NCI-H82 treated with DMSO at 0.1 percent for 48 hours (cell line): ENCODE measurements at regions not wholly inside any gene's neighbourhood (a gene's known extent, or its start where the extent isn't known, plus 50 kb on each side); places are given as distances from the start of the nearest gene placed in this dataset.

Experiments used
- DNase-seq: peaks from one replicate; lab custom pipeline; 2025; ENCODE audit not compliant: unreplicated experiment; lab: John Stamatoyannopoulos, UW

- DNase-seq, result peak; percentile 58
These were observed 180.5 kb downstream of the TGFB2 start for GRCh38 chr1:218525451-218526197.

DNA sequence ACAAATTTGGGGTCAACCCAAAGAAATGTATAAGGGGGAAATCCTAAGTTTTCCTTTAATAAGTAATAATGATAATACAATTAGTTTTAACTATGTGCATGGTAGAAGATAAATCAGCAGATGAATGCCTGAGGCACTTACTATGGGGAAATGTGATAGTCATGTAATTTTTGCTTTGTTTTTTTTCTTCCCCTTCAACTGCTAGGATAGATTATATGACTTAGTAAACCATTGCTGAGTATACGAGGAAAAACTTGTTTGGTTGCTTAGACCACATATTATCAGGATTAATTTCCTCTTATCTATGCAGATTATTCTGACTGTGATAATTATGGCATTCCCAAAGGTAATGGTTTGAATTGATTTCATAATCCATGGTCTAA, 181.1 kb downstream of the TGFB2 start:
- DNase-seq, result no peak

DNA sequence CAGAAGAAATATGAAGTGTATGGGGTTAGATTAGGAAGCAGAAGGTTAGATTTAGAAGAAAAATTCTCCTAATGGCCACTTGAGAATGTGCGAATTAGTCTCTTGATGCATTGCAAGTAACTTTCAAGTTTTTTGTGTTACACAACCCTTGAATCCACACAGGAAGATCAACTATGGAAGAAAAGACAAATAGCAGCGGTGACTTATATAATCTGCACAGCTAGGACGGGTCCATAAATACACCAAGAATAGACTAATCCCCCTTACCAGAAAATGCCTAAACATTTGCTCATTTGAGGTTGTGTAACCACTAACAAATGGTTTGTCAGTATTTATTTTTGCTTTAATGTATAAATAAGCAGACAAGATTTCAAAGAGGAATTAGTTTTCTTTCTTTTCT, 182.6 kb downstream of the TGFB2 start:
- no peak for DNase-seq

GRCh38 chr1:218529646-218530300, 184.6 kb downstream of the TGFB2 start:
- DNase-seq, result peak; percentile 15

- DNase-seq, result no peak
These were observed 186.8 kb downstream of the TGFB2 start for GRCh38 chr1:218531936-218532335.

- no peak for DNase-seq
These were observed 191.3 kb downstream of the TGFB2 start for GRCh38 chr1:218536296-218536986.

GRCh38 chr1:218537122-218537913, 192.2 kb downstream of the TGFB2 start:
- no peak for DNase-seq

DNA sequence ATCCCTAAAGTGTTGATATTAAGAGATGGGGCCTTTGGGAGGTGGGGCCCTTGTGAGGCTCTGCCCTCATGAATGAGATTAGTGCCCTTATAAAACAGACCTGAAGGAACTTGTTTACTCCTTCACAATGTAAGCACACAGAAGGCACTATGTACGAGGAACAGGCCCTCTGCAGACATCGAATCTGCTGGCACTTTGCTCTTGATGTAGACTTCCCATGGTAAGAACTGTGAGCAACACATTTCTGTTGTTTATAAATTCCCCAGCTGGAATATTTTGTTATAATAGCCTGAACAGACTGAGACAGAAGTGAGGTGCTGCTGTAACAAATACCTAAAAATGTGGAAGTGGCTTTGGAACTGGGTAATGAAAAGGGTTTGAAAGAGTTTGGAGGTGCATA, 193.2 kb downstream of the TGFB2 start:
- DNase-seq, result no peak

DNA sequence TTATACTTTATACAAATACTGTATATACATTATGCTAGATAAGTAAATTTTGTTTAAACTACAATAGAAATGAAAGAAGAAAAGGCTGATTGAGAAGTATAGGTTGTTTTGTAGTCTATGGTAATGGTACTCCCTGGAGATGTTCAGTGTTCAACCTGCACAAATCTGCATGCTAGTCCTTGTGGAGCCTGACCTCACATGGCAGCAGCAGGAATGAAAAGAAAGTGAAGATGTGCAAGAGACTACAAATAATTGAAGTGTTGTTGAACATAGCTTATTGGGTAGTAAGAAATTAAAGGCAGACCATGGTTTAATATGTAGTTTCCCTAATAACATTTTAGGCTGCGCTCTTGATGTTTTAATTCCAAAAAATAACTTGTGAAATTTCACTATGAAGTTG, 201.2 kb downstream of the TGFB2 start:
- no peak for DNase-seq

- DNase-seq, result no peak
These were observed 203.0 kb downstream of the TGFB2 start for GRCh38 chr1:218547957-218548730.

DNA sequence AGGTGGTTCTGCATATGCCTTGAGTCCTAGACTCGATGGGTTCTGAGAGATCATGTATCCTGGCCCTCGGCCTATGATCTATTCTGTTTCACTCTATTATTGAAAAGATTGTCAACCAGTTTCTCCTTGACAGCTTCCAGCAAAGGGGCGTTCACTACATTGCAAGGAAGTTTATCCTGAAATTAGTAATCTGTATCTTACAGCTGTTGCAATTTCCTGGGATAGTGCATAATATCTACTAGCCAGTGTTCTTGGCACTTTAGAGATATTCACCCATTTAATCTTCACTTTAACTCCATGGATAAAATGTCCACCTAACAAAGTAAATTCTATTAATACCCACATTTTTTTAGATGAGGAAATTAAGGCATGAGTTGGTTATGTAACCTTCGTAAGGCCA, 203.6 kb downstream of the TGFB2 start:
- DNase-seq, result no peak

- no peak for DNase-seq
These were observed 208.1 kb downstream of the TGFB2 start for GRCh38 chr1:218553197-218553596.

- DNase-seq, result no peak
These were observed 210.9 kb downstream of the TGFB2 start for GRCh38 chr1:218556016-218556415.

DNA sequence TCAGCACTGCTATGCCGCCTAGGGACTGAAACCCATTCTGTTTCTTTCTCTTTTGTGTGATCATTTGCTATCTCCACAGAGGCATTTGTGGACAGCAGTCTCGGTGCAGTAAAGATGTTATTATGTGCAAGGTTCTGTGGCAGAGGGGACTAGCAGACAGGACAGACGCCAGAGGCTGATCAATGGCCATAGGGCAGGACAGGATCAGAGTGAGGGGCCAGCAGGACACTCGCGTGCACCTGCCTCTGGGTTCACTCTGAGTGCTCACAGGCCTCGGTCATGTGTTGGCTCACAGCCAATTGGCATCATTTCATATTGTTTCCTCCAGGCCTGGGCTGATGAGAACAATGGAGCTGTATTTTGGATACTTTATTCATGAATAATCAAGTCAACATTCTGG, 212.6 kb downstream of the TGFB2 start:
- DNase-seq, result no peak

DNA sequence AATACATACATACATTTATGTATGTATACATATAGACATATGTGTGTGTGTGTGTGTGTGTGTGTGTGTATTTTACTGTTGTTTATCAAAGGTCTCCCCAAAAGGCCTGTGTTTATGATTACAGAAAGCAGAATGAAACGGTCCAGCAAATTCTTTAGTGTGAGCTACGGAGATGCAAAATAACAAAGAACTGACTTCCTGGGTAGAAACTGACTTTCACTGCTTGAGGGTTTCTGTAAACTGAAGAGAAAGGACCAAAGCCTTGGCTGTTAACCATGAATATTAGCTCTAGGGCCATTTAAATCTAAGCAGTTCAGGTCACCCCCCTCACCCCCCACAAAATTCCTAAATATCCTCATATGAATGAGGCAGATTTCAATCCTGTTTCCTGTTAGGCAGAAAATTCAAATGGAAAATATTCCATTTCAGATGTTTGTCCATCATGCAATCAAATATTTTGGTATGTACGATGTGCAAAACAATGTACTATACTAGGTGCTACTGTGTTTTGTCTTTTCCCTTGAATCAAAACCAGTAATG, 213.2 kb downstream of the TGFB2 start:
- no peak for DNase-seq

GRCh38 chr1:218565377-218565776, 220.2 kb downstream of the TGFB2 start:
- no peak for DNase-seq

GRCh38 chr1:218568962-218569550, 223.9 kb downstream of the TGFB2 start:
- no peak for DNase-seq

- no peak for DNase-seq
These were observed 225.3 kb downstream of the TGFB2 start for GRCh38 chr1:218570456-218570855.

DNA sequence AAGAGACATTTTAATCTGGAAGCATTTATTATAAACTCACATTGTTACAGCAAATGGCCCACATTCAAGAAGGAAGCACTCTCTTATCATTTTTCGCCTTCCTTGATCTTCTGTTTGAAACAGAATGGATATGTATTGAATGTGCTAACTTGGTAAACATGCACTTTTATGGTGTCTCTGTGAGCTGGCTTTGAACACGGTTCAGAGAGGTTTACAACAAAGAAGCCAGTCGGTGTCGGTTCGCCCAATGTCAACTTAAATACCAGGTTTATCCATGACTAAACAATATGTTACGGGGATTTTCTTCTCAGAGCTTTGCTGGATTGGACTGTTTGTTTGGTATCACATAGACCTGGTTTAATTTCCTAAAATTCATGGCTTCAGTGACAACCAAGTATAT, 226.4 kb downstream of the TGFB2 start:
- DNase-seq, result no peak

GRCh38 chr1:218572050-218572449, 226.9 kb downstream of the TGFB2 start:
- DNase-seq, result no peak
